Left hindlimb (tissue), 1 donor: ENCODE measurements at regions not wholly inside any gene's neighbourhood (a gene's known extent, or its start where the extent isn't known, plus 50 kb on each side); places are given as distances from the start of the nearest gene placed in this dataset.
A peak's percentile ranks its signal among the peaks of the same experiment; 100 is the strongest.
"Not testable (repeated sequence)": the region's sequence is repeated elsewhere in the genome, so short reads cannot be mapped to it uniquely, and the experiment has no call there.

ENCODE experiments used
- DNase-seq: peaks from one replicate; pipeline ENCODE4 v3.0.0-alpha.2; 2018

- DNase-seq: no peak
These were observed 152.7 kb upstream of the EEA1 start for GRCh38 chr12:93081810-93082165.

GRCh38 chr12:93085383-93086287 is 156.5 kb upstream of the EEA1 start:
- no peak for DNase-seq

GRCh38 chr12:93086288-93086727 is 157.2 kb upstream of the EEA1 start:
- DNase-seq: no peak

- DNase-seq: no peak
These were observed 158.9 kb upstream of the EEA1 start for GRCh38 chr12:93087840-93088610.

GRCh38 chr12:93089805-93090569 is 160.9 kb upstream of the EEA1 start:
- DNase-seq: no peak

GRCh38 chr12:93090731-93091172 is 161.7 kb upstream of the EEA1 start:
- DNase-seq: no peak

- DNase-seq: no peak
These were observed 163.0 kb upstream of the EEA1 start for GRCh38 chr12:93091886-93092648.

- DNase-seq: no peak
These were observed 163.5 kb upstream of the EEA1 start for GRCh38 chr12:93092649-93092945.

GRCh38 chr12:93093243-93093642 is 164.1 kb upstream of the EEA1 start:
- no peak for DNase-seq

GRCh38 chr12:93094222-93094621 is 165.1 kb upstream of the EEA1 start:
- DNase-seq: not testable (repeated sequence)

- no peak for DNase-seq
These were observed 166.1 kb upstream of the EEA1 start for GRCh38 chr12:93094988-93095737.

- DNase-seq: no peak
These were observed 168.3 kb upstream of the EEA1 start for GRCh38 chr12:93097417-93097816.

GRCh38 chr12:93098077-93098476 is 169.0 kb upstream of the EEA1 start:
- DNase-seq: no peak

- DNase-seq: no peak
These were observed 170.7 kb upstream of the EEA1 start for GRCh38 chr12:93099792-93100191.

- no peak for DNase-seq
These were observed 171.5 kb upstream of the EEA1 start for GRCh38 chr12:93100610-93101009.

GRCh38 chr12:93101367-93101766 is 172.3 kb upstream of the EEA1 start:
- no peak for DNase-seq

GRCh38 chr12:93102312-93102711 is 173.2 kb upstream of the EEA1 start:
- no peak for DNase-seq

GRCh38 chr12:93102744-93103143 is 173.6 kb upstream of the EEA1 start:
- no peak for DNase-seq

GRCh38 chr12:93103154-93103553 is 174.1 kb upstream of the EEA1 start:
- DNase-seq: peak; percentile 38

- DNase-seq: no peak
These were observed 175.4 kb upstream of the EEA1 start for GRCh38 chr12:93104535-93104934.

GRCh38 chr12:93106910-93107309 is 177.8 kb upstream of the EEA1 start:
- no peak for DNase-seq
